H1 (cell line): ENCODE measurements at regions not wholly inside any gene's neighbourhood (a gene's known extent, or its start where the extent isn't known, plus 50 kb on each side); places are given as distances from the start of the nearest gene placed in this dataset.

Source experiments
- RNF2 ChIP-seq: fragments of 200-900, 300-1000 bp; sonication (generic); IDR thresholded peaks from 2 replicates; pipeline ENCODE4 v1.7.1; 2016; ENCODE audit warnings: borderline replicate concordance, low read depth, mild to moderate bottlenecking, antibody characterized with exemption, low read length; ENCODE audit not compliant: poor library complexity, severe bottlenecking; ENCODE audit errors: missing control alignments

GRCh38 chr2:159860581-159861310 lies 62.7 kb upstream of the CD302 start (continued):
- no peak for TF ChIP-seq RNF2
